Progenitor cell of endocrine pancreas (in vitro differentiated cells): ENCODE measurements at regions not wholly inside any gene's neighbourhood (a gene's known extent, or its start where the extent isn't known, plus 50 kb on each side); places are given as distances from the start of the nearest gene placed in this dataset.

Experiments used
- DNase-seq: peaks from one replicate; pipeline ENCODE4 v3.0.0; 2021; ENCODE audit warnings: low spot score; ENCODE audit not compliant: unreplicated experiment
- H3K27ac Mint-ChIP-seq: 2 replicates; pipeline ENCODE4 v1.8.0; 2021; ENCODE audit warnings: mild to moderate bottlenecking, moderate library complexity, mixed read lengths
- H3K27me3 Mint-ChIP-seq: 2 replicates; pipeline ENCODE4 v1.8.0; 2021; ENCODE audit warnings: mixed read lengths
- H3K36me3 Mint-ChIP-seq: 2 replicates; pipeline ENCODE4 v1.8.0; 2022; ENCODE audit warnings: mixed read lengths; ENCODE audit not compliant: insufficient read depth
- H3K4me1 Mint-ChIP-seq: 2 replicates; pipeline ENCODE4 v1.8.0; 2021; ENCODE audit warnings: low read depth, mixed read lengths
- H3K4me3 Mint-ChIP-seq: 2 replicates; pipeline ENCODE4 v1.8.0; 2021; ENCODE audit warnings: low read depth, mild to moderate bottlenecking, moderate library complexity, mixed read lengths
- H3K9me3 Mint-ChIP-seq: 2 replicates; pipeline ENCODE4 v1.8.0; 2021; ENCODE audit warnings: low read depth, mixed read lengths
- TF ChIP-seq, protein P1 (sequence below): fragments of 200-600 bp; sonication (generic); IDR thresholded peaks from one replicate; pipeline ENCODE4 v1.5.0; 2021; ENCODE audit warnings: antibody characterized with exemption, mild to moderate bottlenecking; ENCODE audit not compliant: unreplicated experiment

- Mint-ChIP-seq H3K36me3 (no peaks in the 10 kb centered on the region), H3K27me3 (no peaks in the 10 kb centered on the region), H3K4me1 (no peaks in the 10 kb centered on the region), H3K4me3 (no peak overlapping the region), H3K27ac (no peak overlapping the region), H3K9me3 (no peaks in the 10 kb centered on the region)
- TF ChIP-seq, protein P1, sequence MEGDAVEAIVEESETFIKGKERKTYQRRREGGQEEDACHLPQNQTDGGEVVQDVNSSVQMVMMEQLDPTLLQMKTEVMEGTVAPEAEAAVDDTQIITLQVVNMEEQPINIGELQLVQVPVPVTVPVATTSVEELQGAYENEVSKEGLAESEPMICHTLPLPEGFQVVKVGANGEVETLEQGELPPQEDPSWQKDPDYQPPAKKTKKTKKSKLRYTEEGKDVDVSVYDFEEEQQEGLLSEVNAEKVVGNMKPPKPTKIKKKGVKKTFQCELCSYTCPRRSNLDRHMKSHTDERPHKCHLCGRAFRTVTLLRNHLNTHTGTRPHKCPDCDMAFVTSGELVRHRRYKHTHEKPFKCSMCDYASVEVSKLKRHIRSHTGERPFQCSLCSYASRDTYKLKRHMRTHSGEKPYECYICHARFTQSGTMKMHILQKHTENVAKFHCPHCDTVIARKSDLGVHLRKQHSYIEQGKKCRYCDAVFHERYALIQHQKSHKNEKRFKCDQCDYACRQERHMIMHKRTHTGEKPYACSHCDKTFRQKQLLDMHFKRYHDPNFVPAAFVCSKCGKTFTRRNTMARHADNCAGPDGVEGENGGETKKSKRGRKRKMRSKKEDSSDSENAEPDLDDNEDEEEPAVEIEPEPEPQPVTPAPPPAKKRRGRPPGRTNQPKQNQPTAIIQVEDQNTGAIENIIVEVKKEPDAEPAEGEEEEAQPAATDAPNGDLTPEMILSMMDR, result no peak
- DNase-seq, result no peak
Measured at GRCh38 chr3:87987952-87988351, 70.9 kb downstream of the CGGBP1 start.

- no peak for DNase-seq
- TF ChIP-seq, protein P1, result no peak
- no peaks in the 10 kb centered on the region for H3K9me3 Mint-ChIP-seq
- H3K27ac Mint-ChIP-seq, result no peak overlapping the region
- H3K36me3 Mint-ChIP-seq, result no peaks in the 10 kb centered on the region
- no peaks in the 10 kb centered on the region for H3K4me1 Mint-ChIP-seq
- no peak overlapping the region for H3K4me3 Mint-ChIP-seq
- no peaks in the 10 kb centered on the region for H3K27me3 Mint-ChIP-seq
Measured at GRCh38 chr3:87982421-87982820, 76.4 kb downstream of the CGGBP1 start.

DNA sequence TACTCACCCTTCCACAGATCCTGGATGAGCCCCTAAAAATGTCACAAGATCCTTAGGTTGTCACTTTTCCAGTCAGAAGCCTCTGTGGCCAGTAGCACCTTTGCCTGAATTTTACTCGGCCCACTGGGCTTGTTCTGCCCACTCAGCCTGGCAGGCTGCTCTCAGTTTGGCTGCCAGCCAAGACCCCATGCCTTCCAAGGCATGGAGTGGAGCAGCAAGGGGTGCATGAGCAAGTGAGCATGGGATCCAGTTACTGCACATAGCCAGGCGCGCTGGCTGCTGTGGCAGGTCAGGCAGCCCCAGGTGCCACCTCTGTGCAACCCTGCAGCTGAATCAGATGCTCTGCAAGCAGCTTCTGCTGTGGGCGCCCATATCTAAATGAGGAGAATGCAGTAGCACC is 79.3 kb downstream of the CGGBP1 start:
- Mint-ChIP-seq H3K27ac (no peak overlapping the region), H3K36me3 (no peaks in the 10 kb centered on the region), H3K4me1 (no peaks in the 10 kb centered on the region), H3K4me3 (no peak overlapping the region), H3K27me3 (no peaks in the 10 kb centered on the region), H3K9me3 (no peaks in the 10 kb centered on the region)
- DNase-seq, result no peak
- TF ChIP-seq, protein P1, result no peak

DNA sequence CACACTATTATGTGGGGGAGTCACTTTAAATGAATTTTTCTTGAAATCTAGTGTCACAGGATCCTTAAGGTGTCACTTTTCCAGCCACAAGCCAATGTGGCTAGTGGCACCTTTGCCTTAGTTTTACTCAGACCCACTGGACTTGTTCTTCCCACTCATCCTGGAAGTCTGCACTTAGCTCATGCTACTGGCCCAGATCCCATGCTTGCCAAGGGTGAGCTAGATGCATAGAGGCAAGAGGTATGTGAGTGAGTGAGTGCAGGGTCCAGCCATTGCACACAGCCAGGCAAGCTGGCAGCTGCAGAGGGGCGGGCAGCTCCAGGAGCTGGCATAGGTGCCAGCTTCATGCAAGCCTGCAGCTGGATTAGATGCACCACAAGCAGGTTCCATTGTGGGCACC is 81.0 kb downstream of the CGGBP1 start:
- no peak for DNase-seq
- H3K27ac Mint-ChIP-seq, result no peak overlapping the region
- no peak overlapping the region for H3K4me3 Mint-ChIP-seq
- no peaks in the 10 kb centered on the region for H3K27me3 Mint-ChIP-seq
- H3K36me3 Mint-ChIP-seq, result no peaks in the 10 kb centered on the region
- TF ChIP-seq, protein P1, result no peak
- H3K4me1 Mint-ChIP-seq, result no peaks in the 10 kb centered on the region
- H3K9me3 Mint-ChIP-seq, result no peaks in the 10 kb centered on the region

GRCh38 chr3:87975716-87976115 is 83.1 kb downstream of the CGGBP1 start:
- Mint-ChIP-seq H3K4me3 (no peak overlapping the region), H3K9me3 (no peaks in the 10 kb centered on the region)
- DNase-seq, result no peak

More at GRCh38 chr3:87975716-87976115, 83.1 kb downstream of the CGGBP1 start:
- Mint-ChIP-seq H3K27me3 (no peaks in the 10 kb centered on the region), H3K27ac (no peak overlapping the region), H3K4me1 (no peaks in the 10 kb centered on the region), H3K36me3 (no peaks in the 10 kb centered on the region)
- TF ChIP-seq, protein P1, result no peak
